A204.1 (cell line): ENCODE measurements at regions not wholly inside any gene's neighbourhood (a gene's known extent, or its start where the extent isn't known, plus 50 kb on each side); places are given as distances from the start of the nearest gene placed in this dataset.
"Not testable (repeated sequence)": the region's sequence is repeated elsewhere in the genome, so short reads cannot be mapped to it uniquely, and the experiment has no call there.

ENCODE experiments used
- FAIRE-seq: peaks from 2 replicates; lab custom pipeline; 2012; peaks lifted over from hg19 to GRCh38; lab: Jason Lieb, UNC

DNA sequence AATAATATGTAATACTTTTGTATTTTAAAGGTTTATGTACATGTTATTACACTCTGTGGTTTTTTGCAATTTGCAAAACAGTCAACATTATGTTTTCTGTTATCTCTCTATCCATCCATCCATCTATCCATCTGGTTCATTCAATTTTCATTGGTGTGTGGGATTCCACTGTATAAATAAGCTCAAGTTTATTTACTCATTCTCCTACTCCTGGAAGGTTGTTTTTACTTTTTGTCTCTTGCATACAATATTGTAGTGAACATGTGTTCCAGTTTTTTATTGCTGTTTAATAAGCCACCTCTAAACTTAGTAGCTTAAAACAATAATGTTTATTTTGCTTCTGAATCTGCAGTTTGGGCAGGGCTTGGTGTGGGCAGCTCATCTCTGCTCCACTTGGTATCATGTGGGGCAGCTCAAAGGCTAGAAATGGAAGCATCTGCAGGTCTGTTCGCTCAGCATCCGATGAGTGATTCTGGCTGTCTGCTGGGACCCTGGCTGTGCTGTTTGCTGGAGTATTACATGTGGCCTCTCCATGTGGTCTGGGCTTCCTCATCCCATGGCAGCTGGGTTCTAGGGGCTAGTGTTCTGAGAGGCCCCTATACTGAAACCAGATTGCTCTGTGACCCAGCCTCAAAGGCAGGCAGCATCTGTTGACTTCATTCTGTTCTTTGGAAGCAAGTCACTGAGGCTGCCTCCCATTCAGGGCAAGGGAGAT, 98.8 kb downstream of the SLC25A47 start:
- FAIRE-seq, result no peak

- no peak for FAIRE-seq
These were observed 99.6 kb downstream of the SLC25A47 start for GRCh38 chr14:100422556-100423316.

DNA sequence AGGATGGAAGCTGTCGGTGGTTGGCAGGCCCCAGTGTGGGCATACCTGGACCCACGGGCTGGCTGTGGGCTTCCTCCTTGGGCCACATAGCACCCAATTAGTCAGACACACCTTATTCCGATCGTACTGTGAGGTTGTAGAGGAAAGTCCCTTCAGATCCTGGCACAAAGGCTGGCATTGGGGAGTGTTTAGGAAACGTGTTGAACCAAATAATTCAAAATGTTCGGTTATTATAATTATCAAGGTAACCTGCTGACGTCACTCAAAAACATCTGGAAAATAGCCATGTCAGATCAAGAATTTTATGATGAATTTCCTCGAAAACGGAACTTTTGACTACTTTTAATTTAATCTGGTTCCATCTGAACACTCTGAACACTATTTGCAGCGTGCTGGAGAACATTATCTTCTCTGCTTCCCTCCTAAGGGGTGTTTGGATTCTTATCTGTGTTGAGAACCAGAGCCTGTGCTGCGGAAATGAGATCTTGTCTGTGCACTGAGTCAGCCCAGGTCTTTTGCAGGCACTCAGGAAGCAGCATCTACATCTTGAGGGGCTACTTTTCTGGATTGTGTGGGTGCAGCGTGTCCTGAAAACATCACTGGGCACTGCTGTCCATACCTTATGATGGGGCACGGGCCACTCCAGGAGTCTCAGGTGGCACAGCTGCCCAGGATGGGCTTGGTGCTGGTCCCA, 100.3 kb downstream of the SLC25A47 start:
- no peak for FAIRE-seq

DNA sequence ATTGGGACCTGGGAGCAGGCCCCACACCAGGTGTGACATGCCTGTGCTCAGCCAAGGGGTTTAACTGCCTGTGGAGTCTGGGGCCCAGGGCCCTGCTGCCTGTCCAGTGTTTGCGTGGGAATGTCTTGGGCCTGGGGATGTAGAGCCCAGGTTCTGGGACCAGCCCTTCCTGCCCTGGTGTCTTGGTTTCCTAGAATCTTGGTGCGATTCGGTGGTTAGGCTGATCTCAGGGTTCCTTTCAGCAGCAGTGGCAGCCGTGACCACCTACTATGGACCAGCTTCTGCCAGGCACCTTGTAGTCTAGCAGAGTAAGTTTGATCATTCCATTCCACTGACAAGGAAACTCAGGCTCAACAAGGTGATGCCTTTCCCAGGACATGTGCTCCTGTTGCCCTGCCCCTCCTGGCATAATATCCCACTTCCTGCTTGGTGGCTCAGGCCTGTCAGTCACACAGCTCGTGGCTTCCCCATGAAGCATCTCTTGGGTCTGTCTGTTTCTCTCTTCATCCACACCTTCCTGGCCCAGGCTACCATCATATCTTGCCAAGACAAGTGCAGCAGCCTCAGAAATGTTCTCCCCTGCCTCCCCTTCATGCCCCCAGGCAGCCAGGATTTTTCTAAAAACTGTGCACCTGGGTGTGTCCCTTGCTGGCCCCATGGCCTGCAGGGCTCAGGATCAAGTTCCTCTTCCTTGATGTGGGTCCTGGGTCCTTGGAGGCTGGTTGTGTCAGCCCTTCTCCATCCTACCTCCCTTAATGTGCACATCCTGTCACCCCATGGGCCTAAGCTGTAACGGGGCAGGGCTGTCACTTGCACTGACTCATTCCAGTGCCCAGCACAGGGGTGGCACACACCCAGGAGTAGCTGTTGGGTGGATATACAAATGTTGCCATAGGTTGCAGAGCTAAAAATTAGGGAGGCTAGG, 101.6 kb downstream of the SLC25A47 start:
- FAIRE-seq, result no peak

DNA sequence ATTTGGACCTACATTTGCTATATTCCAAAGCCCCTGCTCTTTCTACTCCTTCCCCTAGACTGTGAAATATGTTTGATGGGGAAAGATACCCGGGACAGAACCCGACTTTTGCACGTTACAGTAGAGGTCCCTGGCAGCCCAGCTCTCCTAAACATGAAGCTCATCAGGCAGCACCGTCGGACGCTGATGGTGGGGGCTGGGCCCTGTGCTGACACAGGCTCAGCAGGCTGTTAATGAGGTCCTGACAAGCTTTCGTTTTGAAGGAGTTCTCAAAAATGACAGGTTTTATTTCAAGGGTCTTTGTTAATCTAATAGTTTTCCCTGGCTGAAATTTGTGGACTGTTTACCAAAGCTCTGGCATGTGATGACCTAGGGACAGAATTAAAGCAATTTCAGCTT, 102.3 kb downstream of the SLC25A47 start:
- FAIRE-seq, result no peak

DNA sequence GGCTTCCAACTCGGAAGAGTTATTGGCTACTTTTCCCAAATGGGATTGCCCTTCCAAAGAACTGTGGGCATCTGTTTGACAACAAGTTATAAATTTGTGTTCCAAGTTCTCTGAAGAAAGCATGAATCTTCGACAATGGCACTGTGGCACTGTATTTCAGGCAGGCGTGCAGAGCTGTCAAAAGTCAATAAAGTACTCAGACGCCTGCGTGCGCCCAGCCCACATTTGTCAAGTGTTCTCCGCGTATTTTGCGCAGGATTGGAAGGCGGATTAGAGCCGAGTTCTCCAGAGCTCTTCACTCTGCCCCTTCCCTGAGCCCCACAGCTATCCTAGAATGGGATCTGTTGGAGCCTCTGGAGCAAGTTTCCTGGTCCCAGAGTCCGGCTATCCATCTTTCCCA, 103.2 kb downstream of the SLC25A47 start:
- no peak for FAIRE-seq

DNA sequence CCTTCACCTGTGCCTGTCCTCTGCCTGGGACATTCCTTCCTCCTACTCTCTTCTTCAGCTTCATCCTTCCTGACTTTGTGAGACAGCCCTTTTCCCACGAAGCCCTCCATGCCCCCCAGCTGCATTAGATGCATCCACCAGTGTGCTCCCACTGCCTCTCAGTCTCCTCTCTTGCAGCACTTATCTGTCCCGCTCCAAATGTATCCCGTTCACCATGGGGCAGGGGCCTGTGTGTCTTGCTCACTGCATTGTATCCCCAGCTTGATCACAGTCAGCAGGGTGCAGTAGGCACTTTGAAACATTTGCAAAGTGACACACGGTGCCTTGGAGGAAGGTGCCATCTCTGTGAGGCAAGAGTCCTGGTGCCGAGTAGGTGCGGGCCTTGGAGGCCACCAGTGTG, 104.0 kb downstream of the SLC25A47 start:
- no peak for FAIRE-seq

DNA sequence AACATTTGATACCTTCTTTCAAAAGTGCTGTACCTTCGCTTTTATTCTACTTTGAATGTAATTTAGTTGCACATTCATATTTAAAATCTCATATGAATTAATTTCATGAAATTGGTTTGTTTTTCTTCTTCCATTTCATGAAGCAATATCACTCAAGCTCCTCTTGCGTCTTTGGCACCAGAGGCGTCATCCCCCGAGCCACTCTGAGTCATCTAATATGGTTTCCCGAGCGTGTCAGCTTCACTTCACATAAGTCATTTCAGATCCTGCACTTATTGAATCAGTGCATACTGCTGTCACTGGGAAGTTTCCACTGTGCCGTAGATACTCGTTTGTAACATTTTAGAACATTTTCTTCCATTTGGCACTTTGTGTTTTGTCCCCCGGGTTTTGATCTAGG, 105.6 kb downstream of the SLC25A47 start:
- no peak for FAIRE-seq

DNA sequence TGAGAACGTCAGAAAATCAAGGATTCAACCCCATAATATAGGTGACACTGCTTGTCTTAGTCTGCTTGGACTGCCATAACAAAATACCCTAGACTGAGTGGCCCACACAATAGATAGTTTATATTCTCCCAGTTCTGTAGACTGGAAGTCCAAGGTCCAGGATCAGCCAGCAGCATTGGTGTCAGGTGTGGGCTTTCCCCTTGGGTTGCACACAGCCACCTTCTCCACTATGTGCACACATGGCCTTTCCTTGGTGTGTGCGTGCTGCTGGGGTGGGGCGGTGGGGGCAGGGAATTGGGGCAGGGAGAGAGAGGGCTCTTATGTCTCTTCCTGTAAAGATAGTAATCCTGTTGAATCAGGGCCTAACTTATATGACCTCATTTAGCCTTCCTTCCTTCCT, 106.4 kb downstream of the SLC25A47 start:
- FAIRE-seq, result no peak

DNA sequence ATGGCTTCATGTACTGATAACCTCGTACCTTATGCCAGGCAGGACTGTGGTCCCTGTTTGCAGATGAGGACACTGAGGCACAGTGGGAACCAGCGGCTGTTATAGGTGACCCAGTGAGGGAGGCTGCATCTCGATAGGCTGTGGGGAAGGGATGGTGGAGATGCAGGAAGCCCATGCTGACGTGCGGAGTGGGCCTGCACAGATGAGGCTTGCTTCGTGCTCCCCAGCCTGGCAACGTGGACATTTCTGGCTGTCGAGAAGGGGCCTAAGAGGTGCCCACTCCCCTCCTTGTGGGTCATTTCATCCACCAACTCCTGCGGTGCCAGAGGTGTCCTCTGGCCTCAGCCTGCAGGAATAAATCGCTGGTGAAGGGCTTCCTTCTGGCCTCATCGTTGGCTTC, 107.4 kb downstream of the SLC25A47 start:
- no peak for FAIRE-seq

DNA sequence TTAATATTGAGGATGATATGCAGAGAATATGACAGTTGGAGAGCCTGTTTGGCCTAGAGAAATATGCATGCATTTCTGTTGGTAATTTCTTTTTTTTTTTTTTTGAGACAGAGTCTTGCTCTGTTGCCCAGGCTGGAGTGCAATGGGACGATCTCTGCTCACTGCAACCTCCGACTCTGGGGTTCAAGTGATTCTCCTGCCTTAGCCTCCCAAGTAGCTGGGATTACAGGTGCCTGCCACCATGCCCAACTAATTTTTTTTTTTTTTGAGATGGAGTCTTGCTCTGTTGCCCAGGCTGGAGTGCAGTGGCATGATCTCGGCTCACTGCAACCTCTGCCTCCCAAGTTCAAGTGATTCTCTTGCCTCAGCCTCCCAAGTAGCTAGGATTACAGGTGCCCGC, 108.3 kb downstream of the SLC25A47 start:
- not testable (repeated sequence) for FAIRE-seq

GRCh38 chr14:100432652-100433427, 109.7 kb downstream of the SLC25A47 start:
- FAIRE-seq, result no peak

GRCh38 chr14:100433428-100433814, 110.3 kb downstream of the SLC25A47 start:
- no peak for FAIRE-seq

- no peak for FAIRE-seq
These were observed 111.0 kb downstream of the SLC25A47 start for GRCh38 chr14:100434033-100434601.

- FAIRE-seq, result no peak
These were observed 111.8 kb downstream of the SLC25A47 start for GRCh38 chr14:100434911-100435438.

DNA sequence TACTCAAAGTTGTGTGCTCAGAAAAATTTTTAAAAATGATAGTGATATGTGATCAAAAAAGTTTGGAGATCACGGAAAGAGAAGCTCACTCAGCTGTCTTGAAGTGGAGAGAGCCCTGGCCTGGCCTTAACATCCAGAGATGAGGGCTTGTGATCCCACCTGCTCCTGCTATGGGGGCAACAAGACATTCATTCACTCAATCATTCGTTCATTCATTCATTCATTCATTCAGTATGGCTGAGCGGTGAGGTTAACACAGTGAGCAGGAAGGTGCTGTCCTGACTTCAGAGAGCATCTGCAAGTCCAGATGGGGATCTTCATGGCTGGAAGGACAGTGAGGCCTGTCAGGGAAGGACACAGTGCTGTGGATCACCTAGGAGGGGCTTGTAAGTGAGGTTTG, 112.3 kb downstream of the SLC25A47 start:
- no peak for FAIRE-seq

DNA sequence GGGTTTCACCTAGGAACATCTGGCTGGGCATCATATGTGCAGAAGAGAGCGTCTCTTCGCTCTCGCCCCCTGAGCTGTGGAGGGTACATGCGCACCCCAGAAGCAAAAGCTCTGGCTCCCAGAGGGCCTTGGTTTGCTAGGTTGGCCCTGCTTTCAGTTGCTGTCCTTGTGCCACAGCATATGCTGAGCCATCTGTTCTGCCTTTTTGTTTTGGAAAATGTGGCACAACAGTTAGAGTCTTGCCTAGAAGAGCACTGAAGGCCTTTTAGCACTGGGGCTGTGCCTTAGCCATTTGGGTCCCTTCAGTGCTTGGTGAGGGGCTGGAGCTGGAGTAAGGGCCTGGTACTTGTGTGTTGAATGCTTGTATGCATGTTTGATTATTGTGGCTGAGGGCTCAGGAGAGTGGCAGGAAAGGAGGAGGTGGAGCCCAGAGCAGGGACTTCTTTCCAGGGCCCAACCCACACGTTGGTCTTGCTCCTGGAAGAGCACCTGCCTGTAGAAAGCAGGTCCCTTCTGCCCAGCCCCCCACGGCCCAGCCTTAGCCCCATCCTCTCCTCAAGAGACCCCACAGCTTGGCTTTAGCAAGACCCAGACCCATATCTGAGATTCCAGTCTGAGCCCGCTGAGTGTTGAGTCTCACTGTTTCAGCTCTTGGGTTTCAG, 113.7 kb downstream of the SLC25A47 start:
- no peak for FAIRE-seq

DNA sequence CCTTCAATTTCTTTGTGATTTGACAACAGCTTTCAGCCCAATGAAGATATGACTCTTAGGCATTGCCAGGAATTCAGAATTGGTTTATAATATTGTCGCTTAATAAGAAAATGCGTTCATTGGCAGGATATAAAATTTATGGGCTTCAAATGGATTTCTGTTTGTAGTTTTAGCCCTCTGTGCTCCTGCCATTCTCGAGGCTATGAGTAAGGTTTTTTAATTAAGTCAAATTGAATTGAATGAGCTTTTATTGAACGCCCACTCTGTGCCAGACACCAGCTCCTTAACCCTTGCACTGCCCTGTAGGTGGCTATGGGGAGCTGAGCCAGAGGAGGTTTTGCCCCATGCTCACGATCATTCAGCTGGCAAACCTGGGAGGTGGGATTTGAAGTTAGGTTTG, 115.1 kb downstream of the SLC25A47 start:
- no peak for FAIRE-seq

- FAIRE-seq, result no peak
These were observed 115.8 kb downstream of the SLC25A47 start for GRCh38 chr14:100438678-100439592.
